ENCODE measurements at regions not wholly inside any gene's neighbourhood (a gene's known extent, or its start where the extent isn't known, plus 50 kb on each side); places are given as distances from the start of the nearest gene placed in this dataset.

DNA sequence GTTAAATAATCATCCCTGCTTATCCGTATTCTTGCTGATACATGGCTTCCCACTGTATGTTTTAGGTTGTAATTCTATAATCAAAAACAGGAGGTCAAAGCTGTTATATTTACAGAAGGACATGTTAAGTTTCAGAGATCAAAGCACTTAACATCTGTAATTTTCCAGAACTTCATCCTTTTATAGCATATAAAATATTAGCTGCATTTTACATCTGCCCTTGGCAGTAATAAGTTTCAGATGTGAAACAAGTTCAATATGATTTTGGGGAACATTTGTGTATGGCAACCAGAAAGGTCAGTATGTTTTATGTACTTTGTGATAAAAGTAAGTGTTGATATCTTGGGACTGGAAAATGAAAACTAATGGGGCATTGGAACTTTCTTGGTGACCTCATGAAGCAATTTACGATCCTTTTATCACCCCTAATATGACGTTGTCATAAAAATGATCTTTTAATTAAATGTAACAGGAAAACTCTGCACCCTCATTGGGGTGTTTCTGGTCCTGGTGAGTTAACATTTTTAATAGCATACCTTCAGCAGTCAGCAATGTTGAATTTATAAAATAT lies 449.6 kb downstream of the GPATCH2 start:
- H3K4me3 ChIP-seq (ENCODE audit: low read length) = no peak overlapping the region
- H3K27me3 ChIP-seq (replicated peaks; ENCODE audit: control insufficient read depth, insufficient read depth, low read length) = no peaks in the 10 kb centered on the region
- no peak for DNase-seq (ENCODE audit: low read depth)
- H3K4me1 ChIP-seq (ENCODE audit: control insufficient read depth, insufficient read depth, low read length) = no peaks in the 10 kb centered on the region
- H3K9ac ChIP-seq (ENCODE audit: low read length) = no peak overlapping the region
- H3K9me3 ChIP-seq (ENCODE audit: control insufficient read depth, low read length) = no peaks in the 10 kb centered on the region
- no peaks in the 10 kb centered on the region for H3K36me3 ChIP-seq (ENCODE audit: control insufficient read depth, insufficient read depth, low read length, severe bottlenecking)

DNA sequence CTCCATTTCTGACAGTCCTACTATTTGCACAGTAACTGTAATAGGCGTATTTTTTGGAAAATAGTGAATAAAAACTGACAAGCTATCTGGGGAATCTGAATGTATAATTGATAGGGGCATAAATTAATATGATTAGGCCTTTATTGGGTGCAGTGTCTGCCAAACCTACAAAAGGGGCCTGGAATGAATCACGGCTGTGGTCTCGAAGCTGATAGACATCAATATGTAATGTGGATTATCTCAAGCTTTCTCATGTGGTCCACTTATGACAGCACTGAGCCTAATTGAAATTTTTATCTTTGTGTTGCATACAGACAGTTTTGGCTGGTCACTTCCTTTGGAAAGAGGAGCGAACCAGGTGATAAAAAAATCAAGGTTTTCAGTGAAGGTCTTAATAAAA lies 450.4 kb downstream of the GPATCH2 start:
- no peaks in the 10 kb centered on the region for H3K36me3 ChIP-seq (ENCODE audit: control insufficient read depth, insufficient read depth, low read length, severe bottlenecking)
- no peaks in the 10 kb centered on the region for H3K27me3 ChIP-seq (replicated peaks; ENCODE audit: control insufficient read depth, insufficient read depth, low read length)
- no peak overlapping the region for H3K4me3 ChIP-seq (ENCODE audit: low read length)
- H3K9me3 ChIP-seq (ENCODE audit: control insufficient read depth, low read length) = no peaks in the 10 kb centered on the region
- no peak for DNase-seq (ENCODE audit: low read depth)
- H3K4me1 ChIP-seq (ENCODE audit: control insufficient read depth, insufficient read depth, low read length) = no peaks in the 10 kb centered on the region
- no peak overlapping the region for H3K9ac ChIP-seq (ENCODE audit: low read length)

DNA sequence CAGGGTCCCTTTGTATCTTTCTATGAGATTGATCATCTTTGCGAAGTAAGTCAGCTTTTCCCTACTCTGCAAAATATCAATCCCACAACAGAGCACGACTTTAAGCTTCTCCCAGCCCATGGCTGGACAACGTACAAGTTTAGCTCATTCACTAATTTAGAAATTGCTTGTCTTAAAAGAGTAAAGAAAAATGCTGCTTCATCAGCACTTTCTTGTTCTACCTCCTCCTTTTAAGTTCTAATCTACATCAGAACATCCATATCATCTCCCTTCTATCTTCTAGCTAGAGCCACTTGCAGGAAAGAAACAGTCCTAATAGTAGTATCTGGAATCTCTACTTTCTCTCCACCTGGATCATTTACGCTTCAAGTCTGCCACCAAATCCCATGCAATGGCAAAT lies 441.2 kb upstream of the ESRRG start:
- DNase-seq (ENCODE audit: low read depth) = no peak
- H3K4me3 ChIP-seq (ENCODE audit: low read length) = no peak overlapping the region
- no peaks in the 10 kb centered on the region for H3K4me1 ChIP-seq (ENCODE audit: control insufficient read depth, insufficient read depth, low read length)
- no peaks in the 10 kb centered on the region for H3K36me3 ChIP-seq (ENCODE audit: control insufficient read depth, insufficient read depth, low read length, severe bottlenecking)
- H3K9me3 ChIP-seq (ENCODE audit: control insufficient read depth, low read length) = no peaks in the 10 kb centered on the region
- H3K9ac ChIP-seq (ENCODE audit: low read length) = no peak overlapping the region
- no peaks in the 10 kb centered on the region for H3K27me3 ChIP-seq (replicated peaks; ENCODE audit: control insufficient read depth, insufficient read depth, low read length)

DNA sequence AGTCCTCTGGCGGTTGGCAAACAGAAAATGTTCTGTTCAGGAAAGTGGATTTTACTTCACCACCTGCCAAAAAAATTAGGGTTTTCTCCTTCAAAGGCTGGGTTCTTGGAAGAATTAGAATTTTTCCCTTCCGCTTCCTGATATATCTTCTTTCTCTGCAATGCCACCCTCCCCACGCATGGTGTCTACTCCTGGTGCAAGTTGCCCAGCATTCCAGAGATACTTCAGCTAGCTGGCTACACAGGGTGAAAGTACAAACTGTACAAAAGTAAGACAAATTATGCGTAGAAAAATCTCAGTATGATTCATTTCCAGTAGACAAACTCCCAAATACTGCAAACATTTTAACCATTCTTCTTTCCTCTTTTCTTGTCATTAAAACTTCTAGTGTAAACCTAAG lies 430.1 kb upstream of the ESRRG start:
- no peak for DNase-seq (ENCODE audit: low read depth)
- Histone ChIP-seq H3K9me3 (ENCODE audit: control insufficient read depth, low read length) (peaks cover 11% of the 10 kb centered on the region), H3K4me3 (ENCODE audit: low read length) (no peak overlapping the region), H3K36me3 (ENCODE audit: control insufficient read depth, insufficient read depth, low read length, severe bottlenecking) (no peaks in the 10 kb centered on the region), H3K9ac (ENCODE audit: low read length) (no peak overlapping the region), H3K4me1 (ENCODE audit: control insufficient read depth, insufficient read depth, low read length) (no peaks in the 10 kb centered on the region), H3K27me3 (replicated peaks; ENCODE audit: control insufficient read depth, insufficient read depth, low read length) (no peaks in the 10 kb centered on the region)

DNA sequence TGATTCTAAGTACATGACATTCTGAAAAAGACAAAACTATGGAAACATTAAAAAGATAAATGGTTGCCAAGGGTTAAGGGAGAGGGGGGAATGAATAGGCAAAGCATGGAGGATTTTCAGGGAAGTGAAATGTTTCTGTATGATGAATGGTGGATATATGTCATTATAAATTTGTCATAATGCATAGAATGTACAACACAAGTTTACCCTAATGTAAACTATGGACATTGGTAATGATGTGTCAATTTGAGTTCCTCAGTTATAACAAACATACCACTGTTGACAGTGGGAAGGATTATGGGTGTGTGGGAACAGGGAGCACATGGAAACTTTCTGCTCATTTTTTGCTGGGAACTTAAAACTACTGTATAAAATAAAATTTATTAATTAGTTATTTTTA lies 427.1 kb upstream of the ESRRG start:
- H3K4me3 ChIP-seq (ENCODE audit: low read length) = no peak overlapping the region
- H3K4me1 ChIP-seq (ENCODE audit: control insufficient read depth, insufficient read depth, low read length) = no peaks in the 10 kb centered on the region
- H3K36me3 ChIP-seq (ENCODE audit: control insufficient read depth, insufficient read depth, low read length, severe bottlenecking) = no peaks in the 10 kb centered on the region
- H3K9ac ChIP-seq (ENCODE audit: low read length) = no peak overlapping the region
- no peaks in the 10 kb centered on the region for H3K27me3 ChIP-seq (replicated peaks; ENCODE audit: control insufficient read depth, insufficient read depth, low read length)
- H3K9me3 ChIP-seq (ENCODE audit: control insufficient read depth, low read length) = peaks cover 17% of the 10 kb centered on the region
- DNase-seq (ENCODE audit: low read depth) = no peak

DNA sequence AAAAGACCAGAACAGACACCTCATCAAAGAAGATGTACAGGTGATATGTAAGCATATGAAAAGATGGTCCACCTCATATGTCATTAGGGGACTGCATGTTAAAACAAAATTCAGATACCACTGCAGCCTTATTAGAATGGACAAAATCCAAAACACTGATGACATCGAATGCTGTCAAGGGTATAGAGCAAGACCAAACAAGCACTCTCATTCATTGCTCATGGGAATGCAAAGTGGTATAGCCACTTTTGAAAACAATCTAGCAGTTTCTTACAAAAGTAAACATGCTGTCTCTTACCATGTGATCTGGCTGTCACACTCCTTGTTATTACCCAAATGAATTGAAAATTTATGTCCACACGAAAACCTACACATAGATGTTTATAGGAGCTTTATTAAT lies 426.6 kb upstream of the ESRRG start:
- no peaks in the 10 kb centered on the region for H3K4me1 ChIP-seq (ENCODE audit: control insufficient read depth, insufficient read depth, low read length)
- H3K9me3 ChIP-seq (ENCODE audit: control insufficient read depth, low read length) = peaks cover 19% of the 10 kb centered on the region
- no peaks in the 10 kb centered on the region for H3K27me3 ChIP-seq (replicated peaks; ENCODE audit: control insufficient read depth, insufficient read depth, low read length)
- no peaks in the 10 kb centered on the region for H3K36me3 ChIP-seq (ENCODE audit: control insufficient read depth, insufficient read depth, low read length, severe bottlenecking)
- DNase-seq (ENCODE audit: low read depth) = no peak
- H3K4me3 ChIP-seq (ENCODE audit: low read length) = no peak overlapping the region
- H3K9ac ChIP-seq (ENCODE audit: low read length) = no peak overlapping the region

DNA sequence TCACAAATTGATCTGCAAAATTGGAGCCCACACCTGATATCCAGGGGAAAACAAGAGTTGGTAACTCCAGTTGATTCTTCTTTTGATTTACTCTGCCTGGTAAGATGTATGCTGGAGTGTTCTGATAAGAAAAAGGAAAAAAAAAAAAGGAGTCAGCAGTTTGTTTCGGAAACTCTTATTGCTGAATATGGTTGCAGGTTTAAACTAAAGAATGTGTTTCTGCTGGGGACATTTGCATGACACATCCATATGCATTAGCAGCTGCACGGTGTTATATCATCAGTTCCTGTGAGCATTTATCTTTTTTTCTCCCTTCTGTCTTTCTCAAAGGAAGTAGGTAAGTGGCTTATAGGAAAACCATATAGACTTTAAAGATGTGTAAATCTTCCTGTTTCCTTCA lies 418.5 kb upstream of the ESRRG start:
- no peak for DNase-seq (ENCODE audit: low read depth)
- H3K27me3 ChIP-seq (replicated peaks; ENCODE audit: control insufficient read depth, insufficient read depth, low read length) = peaks cover 43% of the 10 kb centered on the region
- no peak overlapping the region for H3K4me3 ChIP-seq (ENCODE audit: low read length)
- H3K4me1 ChIP-seq (ENCODE audit: control insufficient read depth, insufficient read depth, low read length) = no peaks in the 10 kb centered on the region
- H3K9me3 ChIP-seq (ENCODE audit: control insufficient read depth, low read length) = peaks cover 4% of the 10 kb centered on the region
- no peak overlapping the region for H3K9ac ChIP-seq (ENCODE audit: low read length)
- no peaks in the 10 kb centered on the region for H3K36me3 ChIP-seq (ENCODE audit: control insufficient read depth, insufficient read depth, low read length, severe bottlenecking)

DNA sequence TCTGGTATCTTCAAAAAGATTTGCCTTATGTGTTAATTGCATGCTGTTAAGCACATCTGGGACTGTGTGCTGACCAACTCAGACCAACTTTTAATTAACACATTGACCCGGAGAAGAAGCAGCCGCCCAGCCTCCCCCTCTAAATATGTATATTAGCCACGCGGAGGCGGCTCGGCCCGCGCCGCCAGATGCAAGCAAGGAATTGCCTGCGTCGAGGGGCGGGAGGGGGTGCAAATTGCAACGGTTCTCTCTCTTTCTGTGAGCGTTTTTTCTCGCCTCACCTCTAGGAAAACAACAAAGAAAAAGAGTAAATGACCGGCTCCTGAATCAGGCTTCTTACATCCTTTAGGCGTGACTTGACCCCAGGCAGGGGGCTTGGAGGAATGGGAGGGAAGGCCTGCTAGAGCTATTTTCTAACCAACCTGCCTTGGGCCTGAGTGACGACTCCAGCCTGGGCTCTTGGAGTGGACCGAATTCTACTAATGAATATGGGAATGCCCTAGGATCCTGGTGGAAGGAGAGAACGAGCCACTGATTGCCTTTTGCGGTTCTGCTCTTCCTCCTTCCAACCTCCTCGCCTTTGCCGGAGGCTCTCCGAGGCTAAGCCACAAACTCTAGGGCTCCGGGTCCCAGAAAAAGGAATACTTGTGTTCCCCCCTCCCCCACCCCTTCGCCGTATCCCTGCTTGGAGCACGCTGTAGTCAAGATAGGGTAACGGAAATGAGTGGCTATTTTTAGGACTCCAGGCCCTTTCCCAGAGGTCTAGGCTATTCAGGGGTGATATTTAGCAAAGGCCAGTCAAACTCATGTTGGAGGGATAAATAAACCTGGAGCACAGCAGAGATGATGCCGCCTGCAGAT lies 417.0 kb upstream of the ESRRG start:
- peaks cover 3% of the 10 kb centered on the region for H3K4me1 ChIP-seq (ENCODE audit: control insufficient read depth, insufficient read depth, low read length)
- no peak for DNase-seq (ENCODE audit: low read depth)
- no peak overlapping the region for H3K9ac ChIP-seq (ENCODE audit: low read length)
- peaks cover under 1% of the 10 kb centered on the region for H3K9me3 ChIP-seq (ENCODE audit: control insufficient read depth, low read length)
- no peaks in the 10 kb centered on the region for H3K36me3 ChIP-seq (ENCODE audit: control insufficient read depth, insufficient read depth, low read length, severe bottlenecking)
- no peak overlapping the region for H3K4me3 ChIP-seq (ENCODE audit: low read length)
- peaks cover 56% of the 10 kb centered on the region for H3K27me3 ChIP-seq (replicated peaks; ENCODE audit: control insufficient read depth, insufficient read depth, low read length)

DNA sequence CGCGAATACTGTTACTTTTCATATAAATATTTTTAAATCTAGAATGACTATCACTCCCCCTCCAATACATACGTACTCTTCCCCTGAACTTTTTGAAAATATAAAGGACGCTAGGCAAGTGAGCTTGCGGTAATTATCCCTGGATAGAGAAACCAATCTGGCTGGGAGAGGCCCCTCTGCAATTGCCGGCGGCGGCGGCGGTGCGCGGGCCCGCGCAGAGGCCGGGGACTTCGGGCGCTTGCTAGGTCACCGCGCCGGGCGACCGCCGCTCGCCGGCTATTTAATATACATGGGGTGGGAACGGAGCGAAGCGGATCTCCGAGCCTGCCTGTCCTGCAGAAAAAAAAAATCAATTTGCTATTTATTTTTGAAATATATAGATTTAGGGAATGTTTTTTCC lies 416.3 kb upstream of the ESRRG start:
- no peak overlapping the region for H3K4me3 ChIP-seq (ENCODE audit: low read length)
- H3K4me1 ChIP-seq (ENCODE audit: control insufficient read depth, insufficient read depth, low read length) = peaks cover 3% of the 10 kb centered on the region
- peaks cover 60% of the 10 kb centered on the region for H3K27me3 ChIP-seq (replicated peaks; ENCODE audit: control insufficient read depth, insufficient read depth, low read length)
- no peak for DNase-seq (ENCODE audit: low read depth)
- no peaks in the 10 kb centered on the region for H3K36me3 ChIP-seq (ENCODE audit: control insufficient read depth, insufficient read depth, low read length, severe bottlenecking)
- H3K9ac ChIP-seq (ENCODE audit: low read length) = no peak overlapping the region
- H3K9me3 ChIP-seq (ENCODE audit: control insufficient read depth, low read length) = no peaks in the 10 kb centered on the region

DNA sequence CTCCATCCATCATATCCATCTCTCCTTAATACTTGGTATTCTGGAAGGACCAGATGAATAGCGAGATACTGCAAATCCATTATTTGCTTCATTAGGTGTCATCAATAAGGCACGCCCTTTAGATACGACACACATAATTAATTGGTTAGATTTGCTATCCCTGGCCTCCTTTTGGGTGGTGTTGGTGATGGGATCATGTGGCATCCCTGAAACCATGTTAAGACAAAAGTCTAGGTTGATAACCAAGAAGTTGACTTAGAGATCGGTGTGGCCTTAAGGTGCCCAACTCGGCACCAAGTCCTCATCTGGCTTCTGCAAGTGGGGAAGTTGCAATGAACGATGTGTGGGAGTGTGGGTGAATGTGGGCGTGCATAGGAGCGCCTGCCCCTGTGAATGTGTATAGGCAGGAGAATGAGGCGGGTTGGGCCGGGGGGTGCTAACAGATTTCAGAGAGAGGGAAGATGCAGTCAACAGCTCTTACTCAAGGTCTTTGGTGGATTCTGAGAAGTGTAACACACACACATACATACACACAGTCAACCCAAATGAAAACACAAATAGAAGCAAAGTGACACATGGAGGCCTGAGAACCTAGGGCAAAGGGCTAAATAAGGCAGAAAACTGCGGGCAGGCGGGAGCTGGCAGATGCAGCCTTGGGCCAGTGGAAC lies 415.7 kb upstream of the ESRRG start:
- no peak for DNase-seq (ENCODE audit: low read depth)
- Histone ChIP-seq H3K4me3 (ENCODE audit: low read length) (no peak overlapping the region), H3K9me3 (ENCODE audit: control insufficient read depth, low read length) (no peaks in the 10 kb centered on the region), H3K36me3 (ENCODE audit: control insufficient read depth, insufficient read depth, low read length, severe bottlenecking) (no peaks in the 10 kb centered on the region), H3K27me3 (replicated peaks; ENCODE audit: control insufficient read depth, insufficient read depth, low read length) (peaks cover 66% of the 10 kb centered on the region), H3K4me1 (ENCODE audit: control insufficient read depth, insufficient read depth, low read length) (peaks cover 3% of the 10 kb centered on the region), H3K9ac (ENCODE audit: low read length) (no peak overlapping the region)

DNA sequence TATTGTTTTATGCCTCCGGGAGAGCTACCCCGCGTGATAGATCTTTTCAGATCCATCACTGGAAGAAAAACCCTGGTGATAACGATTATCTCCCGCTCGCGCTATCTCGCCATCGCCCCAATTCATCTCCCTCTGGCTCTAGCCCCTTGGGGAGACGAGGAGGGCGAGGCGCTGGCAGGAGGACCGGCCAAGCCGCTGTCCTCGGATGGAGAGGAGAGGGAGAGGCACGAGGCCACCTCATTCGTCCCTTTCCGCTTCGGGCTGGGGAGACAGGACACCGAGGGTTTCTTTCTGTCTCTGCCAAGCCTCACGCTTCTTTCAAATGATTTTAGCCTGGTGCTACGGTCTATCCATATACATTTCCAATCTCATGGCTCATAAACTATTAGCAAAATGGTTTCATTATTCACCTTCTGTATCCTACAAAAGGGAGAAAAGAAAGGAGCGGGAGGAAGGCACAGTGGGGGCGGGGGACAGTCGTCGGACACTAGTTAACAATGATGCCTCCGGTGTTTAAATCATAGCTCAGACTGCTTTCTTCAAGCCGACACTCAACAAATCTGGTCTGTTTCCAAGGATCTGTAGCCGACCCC lies 415.0 kb upstream of the ESRRG start:
- Histone ChIP-seq H3K9ac (ENCODE audit: low read length) (no peak overlapping the region), H3K9me3 (ENCODE audit: control insufficient read depth, low read length) (no peaks in the 10 kb centered on the region), H3K4me3 (ENCODE audit: low read length) (no peak overlapping the region), H3K36me3 (ENCODE audit: control insufficient read depth, insufficient read depth, low read length, severe bottlenecking) (no peaks in the 10 kb centered on the region), H3K4me1 (ENCODE audit: control insufficient read depth, insufficient read depth, low read length) (peaks cover 3% of the 10 kb centered on the region), H3K27me3 (replicated peaks; ENCODE audit: control insufficient read depth, insufficient read depth, low read length) (peaks cover 73% of the 10 kb centered on the region)
- DNase-seq (ENCODE audit: low read depth) = no peak

Data from adipocyte (in vitro differentiated cells).